ENCODE measurements at regions not wholly inside any gene's neighbourhood (a gene's known extent, or its start where the extent isn't known, plus 50 kb on each side); places are given as distances from the start of the nearest gene placed in this dataset.

GRCh38 chr15:62985768-62986167 is 56.8 kb upstream of the TPM1 start:
- DNase-seq (ENCODE audit: low read depth in 4 of 4, low spot score in 1 of 4) = no peak

DNA sequence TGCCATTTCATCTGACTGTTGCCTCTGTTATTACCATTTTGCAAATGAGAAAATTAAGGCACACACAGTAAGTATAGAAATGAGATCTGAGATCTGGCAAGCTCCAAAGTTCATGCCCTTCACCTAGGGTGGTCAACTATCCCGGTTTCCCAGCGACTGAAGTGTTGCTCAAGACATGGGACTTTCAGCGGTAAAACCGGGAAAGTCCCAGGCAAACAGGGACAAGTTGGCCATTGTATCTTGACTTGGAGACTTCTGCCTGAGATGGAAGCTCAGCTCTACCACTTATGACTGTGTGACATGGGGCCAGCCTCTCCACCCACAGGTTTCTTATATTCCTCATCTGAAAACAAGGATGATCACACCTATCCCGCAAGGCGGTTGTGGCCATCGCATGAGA is 55.6 kb upstream of the TPM1 start:
- DNase-seq (ENCODE audit: low read depth in 4 of 4, low spot score in 1 of 4) = no peak

GRCh38 chr15:62988701-62989100 is 53.8 kb upstream of the TPM1 start:
- DNase-seq (ENCODE audit: low read depth in 4 of 4, low spot score in 1 of 4) = no peak

DNA sequence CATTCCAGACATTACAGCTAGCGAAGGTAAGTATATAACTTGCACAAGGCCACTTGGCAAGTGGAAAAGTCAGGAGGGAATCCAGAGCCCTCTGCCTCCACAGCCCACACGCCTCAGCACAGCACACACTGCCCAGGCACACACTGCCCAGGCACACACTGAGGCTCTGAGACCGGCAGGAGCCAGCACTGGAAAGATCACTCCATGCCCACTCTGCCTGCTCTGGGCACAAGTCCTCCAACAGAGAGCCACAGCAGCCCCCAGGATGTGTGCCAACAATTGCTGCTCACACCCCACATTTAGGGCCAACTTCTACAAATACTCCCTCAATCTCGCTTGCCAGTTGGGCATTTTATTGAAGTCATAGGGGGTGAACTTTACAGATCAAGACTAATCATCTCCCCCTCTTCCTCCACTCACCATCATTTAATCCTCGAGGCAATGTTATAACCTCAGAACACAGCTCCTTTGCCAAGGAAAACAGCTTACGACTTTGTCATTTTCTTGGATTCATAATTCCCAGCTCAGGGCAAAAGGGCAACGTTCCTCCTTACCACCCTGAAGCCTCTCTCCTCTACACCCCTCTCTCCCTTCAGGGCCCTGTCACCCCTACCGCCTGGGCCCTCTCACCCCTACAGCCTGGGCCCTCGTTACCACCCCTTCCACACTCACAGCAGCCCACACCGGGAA is 53.0 kb upstream of the TPM1 start:
- no peak for DNase-seq (ENCODE audit: low read depth in 4 of 4, low spot score in 1 of 4)

DNA sequence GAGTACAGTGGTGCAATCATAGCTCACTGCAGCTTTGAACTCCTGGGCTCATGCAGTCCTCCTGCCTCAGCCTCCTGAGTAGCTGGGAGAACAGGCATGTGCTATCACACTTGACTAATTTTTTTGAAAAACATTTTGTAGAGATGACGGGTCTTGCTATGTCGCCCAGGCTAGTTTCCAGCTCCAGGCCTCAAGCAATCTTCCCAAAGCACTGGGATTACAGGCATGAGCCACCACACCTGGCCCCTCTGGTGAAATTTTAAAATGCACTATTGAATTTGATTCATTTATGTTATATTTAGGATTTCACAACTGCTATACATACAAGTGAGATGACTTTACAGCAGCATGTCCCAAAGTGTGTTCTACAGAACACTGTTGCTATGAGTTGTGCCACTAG is 50.8 kb upstream of the TPM1 start:
- DNase-seq (ENCODE audit: low read depth in 4 of 4, low spot score in 1 of 4) = no peak

GRCh38 chr15:62992302-62992701 is 50.2 kb upstream of the TPM1 start:
- DNase-seq (ENCODE audit: low read depth in 4 of 4, low spot score in 1 of 4) = no peak

Data from stimulated activated CD4-positive, alpha-beta T cell treated with anti-CD3 and anti-CD28 coated beads, Interleukin-1b, Interleukin-23, amount 100 ng/mL, for 24 hours (primary cell).